ENCODE measurements at regions not wholly inside any gene's neighbourhood (a gene's known extent, or its start where the extent isn't known, plus 50 kb on each side); places are given as distances from the start of the nearest gene placed in this dataset.

DNA sequence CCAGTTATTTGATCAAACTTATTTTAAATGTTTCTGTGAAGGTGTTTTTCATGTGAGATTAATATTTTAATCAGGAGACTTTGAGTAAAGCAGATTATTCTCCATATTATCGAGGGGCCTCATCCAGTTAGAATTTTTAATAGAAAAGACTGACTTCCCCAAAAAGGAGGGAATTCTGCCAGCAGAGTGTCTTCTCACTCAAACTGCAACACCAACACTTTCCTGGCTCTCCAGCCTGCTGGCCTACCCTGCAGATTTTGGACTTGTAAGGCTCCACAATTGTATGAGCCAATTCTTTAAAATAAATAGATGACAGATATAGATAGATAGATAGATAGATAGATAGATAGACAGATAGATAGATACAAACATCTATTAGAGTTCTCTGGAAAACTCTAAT is 155.7 kb downstream of the SEC23A start (continued):
- TF ChIP-seq, protein P1, sequence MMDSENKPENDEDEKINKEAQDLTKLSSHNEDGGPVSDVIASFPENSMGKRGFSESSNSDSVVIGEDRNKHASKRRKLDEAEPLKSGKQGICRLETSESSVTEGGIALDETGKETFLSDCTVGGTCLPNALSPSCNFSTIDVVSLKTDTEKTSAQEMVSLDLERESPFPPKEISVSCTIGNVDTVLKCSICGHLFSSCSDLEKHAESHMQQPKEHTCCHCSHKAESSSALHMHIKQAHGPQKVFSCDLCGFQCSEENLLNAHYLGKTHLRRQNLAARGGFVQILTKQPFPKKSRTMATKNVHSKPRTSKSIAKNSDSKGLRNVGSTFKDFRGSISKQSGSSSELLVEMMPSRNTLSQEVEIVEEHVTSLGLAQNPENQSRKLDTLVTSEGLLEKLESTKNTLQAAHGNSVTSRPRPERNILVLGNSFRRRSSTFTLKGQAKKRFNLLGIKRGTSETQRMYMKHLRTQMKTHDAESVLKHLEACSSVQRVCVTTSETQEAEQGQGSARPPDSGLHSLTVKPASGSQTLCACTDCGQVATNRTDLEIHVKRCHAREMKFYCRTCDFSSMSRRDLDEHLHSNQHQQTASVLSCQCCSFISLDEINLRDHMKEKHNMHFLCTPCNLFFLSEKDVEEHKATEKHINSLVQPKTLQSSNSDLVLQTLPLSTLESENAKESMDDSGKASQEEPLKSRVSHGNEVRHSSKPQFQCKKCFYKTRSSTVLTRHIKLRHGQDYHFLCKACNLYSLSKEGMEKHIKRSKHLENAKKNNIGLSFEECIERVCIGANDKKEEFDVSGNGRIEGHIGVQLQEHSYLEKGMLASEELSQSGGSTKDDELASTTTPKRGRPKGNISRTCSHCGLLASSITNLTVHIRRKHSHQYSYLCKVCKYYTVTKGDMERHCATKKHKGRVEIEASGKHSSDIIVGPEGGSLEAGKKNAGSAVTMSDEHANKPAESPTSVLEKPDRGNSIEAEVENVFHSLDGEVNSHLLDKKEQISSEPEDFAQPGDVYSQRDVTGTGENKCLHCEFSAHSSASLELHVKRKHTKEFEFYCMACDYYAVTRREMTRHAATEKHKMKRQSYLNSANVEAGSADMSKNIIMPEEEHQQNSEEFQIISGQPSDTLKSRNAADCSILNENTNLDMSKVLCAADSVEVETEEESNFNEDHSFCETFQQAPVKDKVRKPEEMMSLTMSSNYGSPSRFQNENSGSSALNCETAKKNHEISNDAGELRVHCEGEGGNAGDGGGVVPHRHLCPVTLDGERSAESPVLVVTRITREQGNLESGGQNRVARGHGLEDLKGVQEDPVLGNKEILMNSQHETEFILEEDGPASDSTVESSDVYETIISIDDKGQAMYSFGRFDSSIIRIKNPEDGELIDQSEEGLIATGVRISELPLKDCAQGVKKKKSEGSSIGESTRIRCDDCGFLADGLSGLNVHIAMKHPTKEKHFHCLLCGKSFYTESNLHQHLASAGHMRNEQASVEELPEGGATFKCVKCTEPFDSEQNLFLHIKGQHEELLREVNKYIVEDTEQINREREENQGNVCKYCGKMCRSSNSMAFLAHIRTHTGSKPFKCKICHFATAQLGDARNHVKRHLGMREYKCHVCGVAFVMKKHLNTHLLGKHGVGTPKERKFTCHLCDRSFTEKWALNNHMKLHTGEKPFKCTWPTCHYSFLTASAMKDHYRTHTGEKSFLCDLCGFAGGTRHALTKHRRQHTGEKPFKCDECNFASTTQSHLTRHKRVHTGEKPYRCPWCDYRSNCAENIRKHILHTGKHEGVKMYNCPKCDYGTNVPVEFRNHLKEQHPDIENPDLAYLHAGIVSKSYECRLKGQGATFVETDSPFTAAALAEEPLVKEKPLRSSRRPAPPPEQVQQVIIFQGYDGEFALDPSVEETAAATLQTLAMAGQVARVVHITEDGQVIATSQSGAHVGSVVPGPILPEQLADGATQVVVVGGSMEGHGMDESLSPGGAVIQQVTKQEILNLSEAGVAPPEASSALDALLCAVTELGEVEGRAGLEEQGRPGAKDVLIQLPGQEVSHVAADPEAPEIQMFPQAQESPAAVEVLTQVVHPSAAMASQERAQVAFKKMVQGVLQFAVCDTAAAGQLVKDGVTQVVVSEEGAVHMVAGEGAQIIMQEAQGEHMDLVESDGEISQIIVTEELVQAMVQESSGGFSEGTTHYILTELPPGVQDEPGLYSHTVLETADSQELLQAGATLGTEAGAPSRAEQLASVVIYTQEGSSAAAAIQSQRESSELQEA (CRISPR knock-in tag; IDR thresholded peaks at IDR 0.05; ENCODE audit: not compliant biosample characterization): no peak
- no peak for TF ChIP-seq SRSF1 (optimal IDR thresholded peaks at IDR 0.05; ENCODE audit: low read depth, low read length)

DNA sequence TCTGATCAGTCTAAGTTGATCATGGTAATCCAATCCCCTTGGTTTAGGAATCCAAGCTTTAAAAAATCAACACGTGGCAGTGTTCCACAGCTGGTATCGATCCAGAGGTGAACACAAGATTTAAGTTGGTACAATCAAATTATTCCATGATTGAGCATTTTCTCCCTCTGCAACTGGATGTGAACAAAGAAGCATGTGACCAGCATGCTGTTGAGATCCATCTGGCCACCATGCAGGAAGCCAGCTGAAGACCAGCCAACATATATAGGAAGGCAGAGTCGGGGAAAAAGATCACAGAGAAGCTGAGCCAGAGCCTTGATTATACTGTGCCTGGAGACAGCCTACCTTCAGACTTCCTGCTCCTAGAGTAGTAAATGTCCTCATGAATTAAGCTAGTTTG is 158.3 kb downstream of the SEC23A start:
- intact Hi-C loops (cut with micrococcal nuclease; ENCODE audit: unreplicated experiment) (no loop called here), in situ Hi-C loops (cut with HindIII; ENCODE audit: extremely low pct_ligation_motif_present, low pct_unique_long_range_greater_than_20kb) (no loop called here)
- POLR2A ChIA-PET: no interaction called here
- Histone ChIP-seq H3K79me2 (ENCODE audit: insufficient read depth, low read length) (no peaks in the 10 kb centered on the region), H3K27me3 (ENCODE audit: control insufficient read depth in 1 of 2, insufficient read depth in 2 of 2, low read length in 2 of 2) (no peaks in the 10 kb centered on the region), H3K4me1 (ENCODE audit: insufficient read depth, low read length) (no peaks in the 10 kb centered on the region), H3K9ac (ENCODE audit: insufficient read depth, low read depth, low read length) (no peak overlapping the region), H3K36me3 (replicated peaks in 1 of 2; ENCODE audit: control insufficient read depth in 1 of 2, insufficient read depth in 2 of 2, low read length in 2 of 2) (no peaks in the 10 kb centered on the region), H3K9me3 (ENCODE audit: low read length) (no peaks in the 10 kb centered on the region), H4K20me1 (ENCODE audit: insufficient read depth, low read length) (no peaks in the 10 kb centered on the region), H3K4me3 (replicated peaks in 1 of 3; ENCODE audit: insufficient read depth in 1 of 3, low read depth in 2 of 3, low read length in 3 of 3) (no peak overlapping the region), H3K4me2 (ENCODE audit: low read depth, low read length) (no peak overlapping the region), H2AFZ (ENCODE audit: low read length) (no peak overlapping the region), H3K27ac (ENCODE audit: extremely low read length, insufficient read depth, low read length) (no peak overlapping the region)
- ATAC-seq: no peak
- no peak for DNase-seq (ENCODE audit: low spot score)
- 29% methylated on average over 3 of the region's 3 CpGs for WGBS (ENCODE audit: low lambda C conversion rate)
- CTCF ChIA-PET (ENCODE audit: low intra/inter-chr PET ratio, low total read pairs): no interaction called here
- BruUV-seq (replicated peaks): no TSS peak
- no peak for FAIRE-seq
- TF ChIP-seq ZBTB1 (CRISPR knock-in tag; IDR thresholded peaks at IDR 0.05; ENCODE audit: borderline replicate concordance) (no peak), DR1 (CRISPR knock-in tag; IDR thresholded peaks at IDR 0.05) (no peak), RFX1 (IDR thresholded peaks at IDR 0.05) (no peak), ZNF451 (CRISPR knock-in tag; IDR thresholded peaks at IDR 0.05) (no peak), LCORL (IDR thresholded peaks at IDR 0.05) (no peak), LCORL (CRISPR knock-in tag; IDR thresholded peaks at IDR 0.05) (no peak), CREB1 (IDR thresholded peaks at IDR 0.05) (no peak), CREB1 (CRISPR knock-in tag; IDR thresholded peaks at IDR 0.05) (no peak)
- TF ChIP-seq, protein P2, sequence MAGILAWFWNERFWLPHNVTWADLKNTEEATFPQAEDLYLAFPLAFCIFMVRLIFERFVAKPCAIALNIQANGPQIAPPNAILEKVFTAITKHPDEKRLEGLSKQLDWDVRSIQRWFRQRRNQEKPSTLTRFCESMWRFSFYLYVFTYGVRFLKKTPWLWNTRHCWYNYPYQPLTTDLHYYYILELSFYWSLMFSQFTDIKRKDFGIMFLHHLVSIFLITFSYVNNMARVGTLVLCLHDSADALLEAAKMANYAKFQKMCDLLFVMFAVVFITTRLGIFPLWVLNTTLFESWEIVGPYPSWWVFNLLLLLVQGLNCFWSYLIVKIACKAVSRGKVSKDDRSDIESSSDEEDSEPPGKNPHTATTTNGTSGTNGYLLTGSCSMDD (CRISPR knock-in tag; IDR thresholded peaks at IDR 0.05): no peak
- TF ChIP-seq, protein P3, sequence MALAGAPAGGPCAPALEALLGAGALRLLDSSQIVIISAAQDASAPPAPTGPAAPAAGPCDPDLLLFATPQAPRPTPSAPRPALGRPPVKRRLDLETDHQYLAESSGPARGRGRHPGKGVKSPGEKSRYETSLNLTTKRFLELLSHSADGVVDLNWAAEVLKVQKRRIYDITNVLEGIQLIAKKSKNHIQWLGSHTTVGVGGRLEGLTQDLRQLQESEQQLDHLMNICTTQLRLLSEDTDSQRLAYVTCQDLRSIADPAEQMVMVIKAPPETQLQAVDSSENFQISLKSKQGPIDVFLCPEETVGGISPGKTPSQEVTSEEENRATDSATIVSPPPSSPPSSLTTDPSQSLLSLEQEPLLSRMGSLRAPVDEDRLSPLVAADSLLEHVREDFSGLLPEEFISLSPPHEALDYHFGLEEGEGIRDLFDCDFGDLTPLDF (CRISPR knock-in tag; IDR thresholded peaks at IDR 0.05): no peak
- TF ChIP-seq, protein P4, sequence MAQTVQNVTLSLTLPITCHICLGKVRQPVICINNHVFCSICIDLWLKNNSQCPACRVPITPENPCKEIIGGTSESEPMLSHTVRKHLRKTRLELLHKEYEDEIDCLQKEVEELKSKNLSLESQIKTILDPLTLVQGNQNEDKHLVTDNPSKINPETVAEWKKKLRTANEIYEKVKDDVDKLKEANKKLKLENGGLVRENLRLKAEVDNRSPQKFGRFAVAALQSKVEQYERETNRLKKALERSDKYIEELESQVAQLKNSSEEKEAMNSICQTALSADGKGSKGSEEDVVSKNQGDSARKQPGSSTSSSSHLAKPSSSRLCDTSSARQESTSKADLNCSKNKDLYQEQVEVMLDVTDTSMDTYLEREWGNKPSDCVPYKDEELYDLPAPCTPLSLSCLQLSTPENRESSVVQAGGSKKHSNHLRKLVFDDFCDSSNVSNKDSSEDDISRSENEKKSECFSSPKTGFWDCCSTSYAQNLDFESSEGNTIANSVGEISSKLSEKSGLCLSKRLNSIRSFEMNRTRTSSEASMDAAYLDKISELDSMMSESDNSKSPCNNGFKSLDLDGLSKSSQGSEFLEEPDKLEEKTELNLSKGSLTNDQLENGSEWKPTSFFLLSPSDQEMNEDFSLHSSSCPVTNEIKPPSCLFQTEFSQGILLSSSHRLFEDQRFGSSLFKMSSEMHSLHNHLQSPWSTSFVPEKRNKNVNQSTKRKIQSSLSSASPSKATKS (CRISPR knock-in tag; IDR thresholded peaks at IDR 0.05): no peak

Measured in HepG2 (cell line).